ENCODE measurements at regions not wholly inside any gene's neighbourhood (a gene's known extent, or its start where the extent isn't known, plus 50 kb on each side); places are given as distances from the start of the nearest gene placed in this dataset.

GRCh38 chr1:187091666-187092065, 262.9 kb downstream of the PLA2G4A start:
- no peak for ATAC-seq
- DNase-seq, result no peak

DNA sequence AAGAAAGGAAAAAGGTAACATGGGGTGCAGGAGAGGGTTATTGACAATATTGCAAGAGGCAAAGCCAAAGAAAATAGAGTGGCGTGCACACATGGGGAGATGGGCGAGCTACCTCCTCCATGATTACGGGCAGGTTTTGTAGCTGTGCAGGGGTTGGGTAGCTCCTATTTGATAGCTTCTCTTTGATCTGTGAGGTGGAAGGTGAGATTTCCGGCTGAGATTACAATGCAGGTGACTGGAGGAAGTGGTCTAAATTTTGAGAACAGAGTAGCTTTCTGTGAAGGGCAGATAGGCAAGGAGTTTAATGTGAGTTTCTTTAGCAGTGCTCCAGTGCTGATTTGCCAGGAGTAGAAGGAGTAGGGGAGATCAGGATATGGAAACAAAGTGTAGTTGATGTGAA, 263.4 kb downstream of the PLA2G4A start:
- ATAC-seq, result no peak
- no peak for DNase-seq

- DNase-seq (no peak), ATAC-seq (no peak)
Observed at GRCh38 chr1:187096689-187097088, 267.9 kb downstream of the PLA2G4A start.

- ATAC-seq (no peak), DNase-seq (no peak)
Observed at GRCh38 chr1:187110351-187110750, 281.6 kb downstream of the PLA2G4A start.

DNA sequence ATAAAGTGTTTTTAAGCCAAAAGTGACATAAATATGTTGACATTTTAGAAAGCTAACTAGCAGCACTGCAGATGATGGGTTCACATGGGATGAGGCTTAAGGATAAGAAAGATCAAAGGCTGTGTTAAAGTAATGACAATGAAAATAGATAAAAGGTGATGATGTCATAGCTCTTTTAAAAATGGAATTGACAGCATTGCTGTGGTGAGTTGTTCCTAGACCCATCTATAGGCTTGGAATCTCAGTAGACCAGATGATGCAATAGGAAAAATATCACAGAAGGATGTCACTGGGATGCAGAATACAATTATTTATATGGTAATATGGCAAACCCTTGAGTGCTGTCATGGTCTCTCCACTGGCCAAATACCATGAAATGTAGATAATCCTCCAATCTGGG, 286.0 kb downstream of the PLA2G4A start:
- DNase-seq, result no peak
- ATAC-seq, result no peak

DNA sequence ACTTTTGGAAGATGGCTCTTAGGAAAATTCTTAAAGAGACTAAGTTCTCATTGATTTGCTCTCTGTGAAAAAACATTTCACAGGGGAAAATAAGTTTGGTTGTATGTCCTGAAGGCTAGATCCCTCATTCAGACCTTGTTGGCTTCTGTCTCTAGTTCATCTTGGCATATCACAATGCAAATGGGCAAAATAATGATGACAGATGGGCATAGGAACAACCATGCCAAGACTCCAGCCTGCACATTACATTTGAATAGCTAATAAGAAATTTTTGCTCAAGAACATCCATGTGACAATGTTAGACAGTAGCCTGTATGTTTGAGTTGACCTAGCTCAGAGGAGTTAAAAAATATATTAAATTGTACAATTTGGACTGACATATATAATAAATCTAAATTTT, 292.9 kb downstream of the PLA2G4A start:
- ATAC-seq, result no peak
- no peak for DNase-seq

DNA sequence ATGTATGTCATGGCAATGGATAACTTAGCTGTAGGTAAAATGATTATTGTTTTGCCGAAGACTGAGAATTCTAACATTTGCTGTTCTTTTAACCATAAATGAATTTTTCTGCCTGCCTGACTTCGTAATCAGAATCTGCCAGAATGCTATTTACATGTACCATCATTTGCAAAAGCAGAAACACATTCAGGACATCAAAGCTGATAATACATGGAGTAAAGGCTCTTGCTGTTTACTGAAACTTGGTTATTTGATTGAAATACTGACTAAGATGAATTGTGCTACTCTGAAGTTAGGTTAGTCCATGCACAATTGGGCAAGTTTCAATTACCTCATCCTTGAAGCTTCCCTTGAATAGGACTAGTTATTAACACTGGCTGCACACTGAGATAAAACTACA, 293.8 kb downstream of the PLA2G4A start:
- no peak for ATAC-seq
- DNase-seq, result no peak

DNA sequence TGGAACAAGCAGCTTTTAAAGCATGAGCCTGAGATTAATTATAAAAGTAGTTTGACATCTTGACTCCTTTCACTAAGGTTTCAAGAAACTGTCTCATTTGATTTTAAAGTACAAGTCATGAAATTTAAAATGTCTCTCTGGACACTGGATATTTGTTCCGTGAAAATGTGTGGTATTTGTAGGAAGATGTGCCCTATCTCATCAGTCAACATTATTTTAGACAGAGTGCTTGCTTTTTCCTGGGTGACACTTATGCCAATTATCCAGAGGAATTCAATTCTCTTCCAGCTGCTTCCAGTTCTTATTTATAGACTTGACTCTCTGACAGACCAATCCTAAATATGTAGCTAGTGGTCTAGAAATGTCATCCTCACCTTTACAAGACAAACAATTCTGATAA, 300.4 kb downstream of the PLA2G4A start:
- ATAC-seq, result no peak
- no peak for DNase-seq

- ATAC-seq (no peak), DNase-seq (no peak)
Observed at GRCh38 chr1:187143783-187144182, 315.0 kb downstream of the PLA2G4A start.

DNA sequence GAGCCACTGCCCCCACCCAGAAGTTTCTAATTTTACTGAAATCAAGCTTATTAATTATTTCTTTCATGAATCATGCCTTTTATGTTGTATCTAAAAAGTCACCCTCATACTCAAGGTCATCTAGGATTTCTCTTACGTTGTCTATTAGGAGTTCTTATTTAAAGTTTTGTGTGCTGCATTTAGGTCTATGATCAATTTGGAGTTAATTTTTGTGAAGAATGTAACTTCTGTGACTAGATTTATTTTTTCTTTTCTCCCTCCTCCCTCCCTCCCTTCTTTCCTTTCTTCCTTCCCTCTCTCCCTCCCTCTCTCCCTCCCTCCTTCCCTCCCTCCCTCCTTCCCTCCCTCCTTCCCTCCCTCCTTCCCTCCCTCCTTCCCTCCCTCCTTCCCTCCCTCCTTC, 317.6 kb downstream of the PLA2G4A start:
- DNase-seq (no peak), ATAC-seq (no peak)

DNA sequence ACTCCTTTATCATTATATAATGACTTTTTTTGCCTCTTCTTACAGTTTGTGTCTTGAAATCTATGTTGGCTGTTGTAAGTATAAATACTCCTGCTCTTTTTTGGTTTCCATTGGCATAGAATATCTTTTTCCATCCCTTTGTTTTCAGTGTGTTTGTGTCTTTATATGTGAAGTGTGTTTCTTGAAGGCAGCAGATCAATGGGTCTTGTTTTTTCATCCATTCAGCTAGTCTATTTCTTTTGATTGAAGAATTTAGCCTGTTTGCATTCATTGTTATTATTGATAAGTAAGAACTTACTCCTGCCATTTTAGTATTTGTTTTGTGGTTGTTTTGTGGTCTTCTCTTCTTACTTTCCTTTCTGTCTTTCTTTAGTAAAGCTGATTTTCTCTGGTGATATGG, 322.8 kb downstream of the PLA2G4A start:
- DNase-seq, result no peak
- ATAC-seq, result no peak

GRCh38 chr1:187153047-187153446, 324.3 kb downstream of the PLA2G4A start:
- ATAC-seq (no peak), DNase-seq (no peak)

- DNase-seq (no peak), ATAC-seq (no peak)
Observed at GRCh38 chr1:187157115-187157514, 328.4 kb downstream of the PLA2G4A start.

DNA sequence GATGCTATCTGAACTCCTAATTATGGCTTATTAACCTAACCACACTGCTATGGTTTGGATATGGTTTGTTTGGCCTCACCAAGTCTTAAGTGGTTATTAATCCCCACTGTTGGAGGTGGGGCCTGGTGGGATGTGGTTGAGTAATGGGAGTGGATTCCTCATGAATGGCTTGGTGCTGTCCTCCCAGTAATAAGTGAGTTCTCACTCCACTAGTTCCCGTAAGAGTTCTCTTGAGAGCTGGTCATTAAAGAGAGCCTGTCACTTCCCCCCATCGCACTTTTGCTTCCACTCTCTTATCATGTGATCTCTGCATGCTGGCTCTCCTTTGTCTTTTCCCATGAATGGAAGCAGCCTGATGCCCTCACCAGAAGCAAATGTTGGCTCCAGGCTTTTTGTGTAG, 328.8 kb downstream of the PLA2G4A start:
- no peak for ATAC-seq
- no peak for DNase-seq

- ATAC-seq (no peak), DNase-seq (no peak)
Observed at GRCh38 chr1:187167555-187167954, 338.8 kb downstream of the PLA2G4A start.

- no peak for DNase-seq
- no peak for ATAC-seq
Observed at GRCh38 chr1:187168297-187168696, 339.5 kb downstream of the PLA2G4A start.

GRCh38 chr1:187185389-187185788, 356.6 kb downstream of the PLA2G4A start:
- no peak for ATAC-seq
- no peak for DNase-seq

- ATAC-seq (no peak), DNase-seq (no peak)
Observed at GRCh38 chr1:187197685-187198084, 368.9 kb downstream of the PLA2G4A start.

DNA sequence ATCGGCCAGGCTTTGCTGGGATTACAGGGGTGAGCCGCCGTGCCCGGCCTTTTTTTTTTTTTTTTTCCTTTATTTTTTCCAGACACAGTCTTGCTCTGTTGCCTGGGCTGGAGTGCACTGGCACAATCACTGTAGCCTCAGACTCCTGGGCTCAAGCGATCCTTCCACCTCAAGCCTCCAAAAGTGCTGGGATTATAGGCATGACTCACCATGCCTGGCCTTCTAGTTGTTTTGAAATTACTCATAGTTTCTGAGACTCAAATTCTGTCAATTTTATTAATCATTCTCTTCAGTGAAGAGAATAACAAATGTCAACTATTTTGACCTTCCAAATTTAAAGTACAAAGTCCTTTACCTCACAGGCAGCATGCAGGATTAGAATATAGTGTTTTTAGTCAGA, 374.5 kb downstream of the PLA2G4A start:
- ATAC-seq (no peak), DNase-seq (no peak)

DNA sequence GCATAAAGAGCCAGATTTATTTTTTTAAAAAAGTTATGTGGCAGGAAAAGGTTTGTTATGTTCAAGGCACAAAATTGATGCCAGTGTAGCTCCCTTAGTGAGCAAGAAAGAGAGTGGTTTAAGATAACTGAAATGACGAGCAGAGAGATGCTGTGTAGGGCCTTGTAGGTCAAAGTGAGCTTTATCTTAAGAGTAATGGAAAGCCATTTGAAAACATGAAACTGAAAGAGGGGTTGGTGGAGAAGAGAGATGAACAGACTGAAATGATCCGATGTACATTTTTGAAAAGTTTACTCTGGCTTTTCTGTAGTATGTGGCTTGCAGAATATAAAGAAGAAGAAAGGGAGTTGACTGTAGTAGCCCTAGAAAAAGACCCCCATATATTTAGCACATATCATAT, 383.6 kb downstream of the PLA2G4A start:
- ATAC-seq, result no peak
- DNase-seq, result no peak

GRCh38 chr1:187226396-187226795, 397.6 kb downstream of the PLA2G4A start:
- no peak for DNase-seq

GRCh38 chr1:187228790-187229189, 400.0 kb downstream of the PLA2G4A start:
- DNase-seq (no peak), ATAC-seq (no peak)

More at GRCh38 chr1:187226396-187226795, 397.6 kb downstream of the PLA2G4A start:
- ATAC-seq, result no peak

DNA sequence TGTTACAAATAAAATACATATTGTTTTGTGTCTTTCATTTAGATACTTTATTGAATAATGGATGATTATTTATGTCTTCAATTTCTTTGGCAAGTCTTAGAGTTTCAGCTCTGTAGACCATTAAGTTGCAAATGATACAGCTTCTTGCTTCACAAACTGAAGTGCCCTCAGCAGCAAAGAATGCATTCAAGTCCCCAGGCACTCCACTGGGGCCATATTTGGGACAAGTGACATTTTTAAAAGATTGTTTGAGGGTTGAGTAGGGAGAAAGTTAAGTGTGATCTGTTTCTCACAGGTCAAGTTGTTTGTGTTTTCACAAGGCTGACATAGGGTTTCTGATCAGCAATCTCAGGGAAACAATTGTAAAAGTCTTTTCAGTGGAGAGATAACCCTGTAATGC, 400.7 kb downstream of the PLA2G4A start:
- DNase-seq (no peak), ATAC-seq (no peak)

GRCh38 chr1:187234706-187235105, 406.0 kb downstream of the PLA2G4A start:
- DNase-seq, result no peak
- ATAC-seq, result no peak

DNA sequence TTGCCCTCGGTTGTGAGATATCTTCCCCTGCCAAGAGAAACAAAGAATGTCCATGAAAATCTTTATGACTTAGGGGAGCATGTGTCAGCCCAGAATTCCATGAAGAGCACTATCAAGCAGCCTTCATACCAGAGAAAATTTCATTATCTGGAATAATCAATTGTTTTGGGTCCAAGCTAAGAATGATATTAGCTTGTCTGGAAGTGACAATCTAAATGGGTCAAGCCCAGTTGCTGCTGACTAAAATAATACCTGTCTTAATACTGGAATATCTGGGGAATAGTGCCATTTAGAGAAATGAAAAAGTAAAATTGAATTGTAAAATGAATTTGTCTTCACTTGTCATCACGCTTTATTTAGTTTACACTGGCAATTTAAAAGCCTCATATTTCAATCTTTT, 407.4 kb downstream of the PLA2G4A start:
- DNase-seq, result no peak
- no peak for ATAC-seq
